IPS-11a (cell line): ENCODE measurements at regions not wholly inside any gene's neighbourhood (a gene's known extent, or its start where the extent isn't known, plus 50 kb on each side); places are given as distances from the start of the nearest gene placed in this dataset.

Experiments used
- H3K4me3 ChIP-seq: one replicate; pipeline ENCODE4 v1.5.1; 2013; ENCODE audit warnings: low read depth, low read length, control low read depth

- H3K4me3 ChIP-seq = no peak overlapping the region
Observed at GRCh38 chr2:7904319-7904718, 777.5 kb upstream of the ID2 start.

GRCh38 chr2:7905756-7906155 lies 776.1 kb upstream of the ID2 start:
- no peak overlapping the region for H3K4me3 ChIP-seq

GRCh38 chr2:7906431-7906830 lies 775.4 kb upstream of the ID2 start:
- H3K4me3 ChIP-seq = no peak overlapping the region

GRCh38 chr2:7907041-7907440 lies 774.8 kb upstream of the ID2 start:
- H3K4me3 ChIP-seq = no peak overlapping the region

- no peak overlapping the region for H3K4me3 ChIP-seq
Observed at GRCh38 chr2:7910752-7911151, 771.1 kb upstream of the ID2 start.

GRCh38 chr2:7911196-7911595 lies 770.7 kb upstream of the ID2 start:
- H3K4me3 ChIP-seq = no peak overlapping the region

- H3K4me3 ChIP-seq = no peak overlapping the region
Observed at GRCh38 chr2:7913974-7914373, 767.9 kb upstream of the ID2 start.

GRCh38 chr2:7915302-7916091 lies 766.4 kb upstream of the ID2 start:
- no peak overlapping the region for H3K4me3 ChIP-seq

GRCh38 chr2:7916670-7917069 lies 765.2 kb upstream of the ID2 start:
- no peak overlapping the region for H3K4me3 ChIP-seq

GRCh38 chr2:7919510-7919909 lies 762.3 kb upstream of the ID2 start:
- H3K4me3 ChIP-seq = no peak overlapping the region

- no peak overlapping the region for H3K4me3 ChIP-seq
Observed at GRCh38 chr2:7924023-7924762, 757.7 kb upstream of the ID2 start.

GRCh38 chr2:7925506-7925905 lies 756.4 kb upstream of the ID2 start:
- no peak overlapping the region for H3K4me3 ChIP-seq

- no peak overlapping the region for H3K4me3 ChIP-seq
Observed at GRCh38 chr2:7927691-7928090, 754.2 kb upstream of the ID2 start.

GRCh38 chr2:7929281-7929680 lies 752.6 kb upstream of the ID2 start:
- H3K4me3 ChIP-seq = no peak overlapping the region

GRCh38 chr2:7930800-7931635 lies 750.8 kb upstream of the ID2 start:
- no peak overlapping the region for H3K4me3 ChIP-seq

- no peak overlapping the region for H3K4me3 ChIP-seq
Observed at GRCh38 chr2:7931808-7932207, 750.0 kb upstream of the ID2 start.

GRCh38 chr2:7933672-7934071 lies 748.2 kb upstream of the ID2 start:
- H3K4me3 ChIP-seq = no peak overlapping the region

GRCh38 chr2:7934476-7934875 lies 747.4 kb upstream of the ID2 start:
- H3K4me3 ChIP-seq = no peak overlapping the region

- no peak overlapping the region for H3K4me3 ChIP-seq
Observed at GRCh38 chr2:7937082-7937481, 744.8 kb upstream of the ID2 start.

- H3K4me3 ChIP-seq = no peak overlapping the region
Observed at GRCh38 chr2:7940723-7941122, 741.1 kb upstream of the ID2 start.

- no peak overlapping the region for H3K4me3 ChIP-seq
Observed at GRCh38 chr2:7943446-7943845, 738.4 kb upstream of the ID2 start.

- H3K4me3 ChIP-seq = no peak overlapping the region
Observed at GRCh38 chr2:7945026-7945425, 736.8 kb upstream of the ID2 start.
